H9 (cell line): ENCODE measurements at regions not wholly inside any gene's neighbourhood (a gene's known extent, or its start where the extent isn't known, plus 50 kb on each side); places are given as distances from the start of the nearest gene placed in this dataset.

Experiments used
- DNase-seq: peaks from one replicate; pipeline ENCODE4 v3.0.0-alpha.2; 2017
- H2AFZ ChIP-seq: one replicate; pipeline ENCODE4 v1.6.1; 2013; ENCODE audit warnings: mild to moderate bottlenecking, low read length, control low read depth, moderate library complexity
- H2AK5ac ChIP-seq: 2 replicates; pipeline ENCODE4 v1.6.1; 2013; ENCODE audit warnings: low read length, control low read depth, mixed read lengths; ENCODE audit not compliant: insufficient read length
- H2BK120ac ChIP-seq: one replicate; pipeline ENCODE4 v1.6.1; 2013; ENCODE audit warnings: low read depth, mild to moderate bottlenecking, low read length, control low read depth, inconsistent platforms; ENCODE audit not compliant: poor library complexity, severe bottlenecking
- H2BK12ac ChIP-seq: 2 replicates; pipeline ENCODE4 v1.6.1; 2013; ENCODE audit warnings: low read length, control low read depth, mixed read lengths, low read depth; ENCODE audit not compliant: insufficient read length
- H2BK15ac ChIP-seq: 2 replicates; pipeline ENCODE4 v1.6.1; 2013; ENCODE audit warnings: low read depth, low read length, control low read depth
- H2BK20ac ChIP-seq: one replicate; pipeline ENCODE4 v1.6.1; 2013; ENCODE audit warnings: low read depth, mild to moderate bottlenecking, low read length, control low read depth, inconsistent platforms; ENCODE audit not compliant: poor library complexity, severe bottlenecking
- H2BK5ac ChIP-seq: 2 replicates; pipeline ENCODE4 v1.6.1; 2013; ENCODE audit warnings: low read length, control low read depth, mixed read lengths; ENCODE audit not compliant: insufficient read length
- H3K14ac ChIP-seq: 2 replicates; pipeline ENCODE4 v1.6.1; 2013; ENCODE audit warnings: low read length, control low read depth; ENCODE audit not compliant: insufficient read depth
- H3K18ac ChIP-seq: 2 replicates; pipeline ENCODE4 v1.6.1; 2013; ENCODE audit warnings: low read depth, mild to moderate bottlenecking, mixed read lengths, low read length, control low read depth; ENCODE audit not compliant: insufficient read length
- H3K23ac ChIP-seq: 2 replicates; pipeline ENCODE4 v1.6.1; 2013; ENCODE audit warnings: low read length, control low read depth, mixed read lengths, low read depth; ENCODE audit not compliant: insufficient read length
- H3K23me2 ChIP-seq: 2 replicates; pipeline ENCODE4 v1.6.1; 2013; ENCODE audit warnings: low read depth, mild to moderate bottlenecking, mixed read lengths, low read length, control low read depth; ENCODE audit not compliant: insufficient read length, poor library complexity, severe bottlenecking
- H3K27ac ChIP-seq: 2 replicates; pipeline ENCODE4 v1.5.1; 2013; ENCODE audit warnings: low read length, control low read depth, mixed read lengths, low read depth; ENCODE audit not compliant: insufficient read length
- H3K27me3 ChIP-seq: 2 replicates; pipeline ENCODE4 v1.6.1; 2013; ENCODE audit warnings: low read length, control low read depth, inconsistent platforms; ENCODE audit not compliant: insufficient read depth
- H3K4ac ChIP-seq: 2 replicates; pipeline ENCODE4 v1.6.1; 2013; ENCODE audit warnings: low read depth, mild to moderate bottlenecking, control low read depth, inconsistent platforms, low read length, moderate library complexity
- H3K4me1 ChIP-seq: 2 replicates; pipeline ENCODE4 v1.6.1; 2013; ENCODE audit warnings: low read length, control low read depth, inconsistent platforms; ENCODE audit not compliant: insufficient read depth
- H3K4me2 ChIP-seq: 2 replicates; pipeline ENCODE4 v1.6.1; 2013; ENCODE audit warnings: low read length, control low read depth, mixed read lengths; ENCODE audit not compliant: insufficient read length, insufficient read depth
- H3K56ac ChIP-seq: 2 replicates; pipeline ENCODE4 v1.6.1; 2013; ENCODE audit warnings: low read depth, mild to moderate bottlenecking, mixed read lengths, low read length, control low read depth; ENCODE audit not compliant: insufficient read length
- H3K79me1 ChIP-seq: 2 replicates; pipeline ENCODE4 v1.6.1; 2013; ENCODE audit warnings: low read depth, mild to moderate bottlenecking, moderate library complexity, low read length, control low read depth, inconsistent platforms; ENCODE audit not compliant: insufficient read depth, poor library complexity, severe bottlenecking
- H3K79me2 ChIP-seq: 2 replicates; pipeline ENCODE4 v1.6.1; 2013; ENCODE audit warnings: low read length, control low read depth, inconsistent platforms; ENCODE audit not compliant: insufficient read depth
- H3K9ac ChIP-seq: 2 replicates; pipeline ENCODE4 v1.6.1; 2013; ENCODE audit warnings: low read length, control low read depth, mixed read lengths; ENCODE audit not compliant: insufficient read length; ENCODE audit errors: extremely low read depth
- H3K9me3 ChIP-seq: one replicate; pipeline ENCODE4 v1.6.1; 2013; ENCODE audit warnings: low read depth, low read length, inconsistent platforms; ENCODE audit not compliant: control insufficient read depth
- H3T11ph ChIP-seq: one replicate; pipeline ENCODE4 v1.6.1; 2013; ENCODE audit warnings: mild to moderate bottlenecking, low read length, control low read depth, inconsistent platforms
- H4K20me1 ChIP-seq: one replicate; pipeline ENCODE4 v1.6.1; 2013; ENCODE audit not compliant: control insufficient read depth, insufficient read length, insufficient read depth
- H4K5ac ChIP-seq: 2 replicates; pipeline ENCODE4 v1.6.1; 2013; ENCODE audit warnings: low read depth, mild to moderate bottlenecking, mixed read lengths, low read length, control low read depth; ENCODE audit not compliant: insufficient read length
- H4K8ac ChIP-seq: replicated peaks from 2 replicates; pipeline ENCODE4 v1.6.1; 2013; ENCODE audit warnings: low read length, control low read depth, mixed read lengths, low read depth; ENCODE audit not compliant: insufficient read length
- H4K91ac ChIP-seq: 2 replicates; pipeline ENCODE4 v1.6.1; 2013; ENCODE audit warnings: low read depth, mild to moderate bottlenecking, moderate library complexity, mixed read lengths, low read length, control low read depth; ENCODE audit not compliant: insufficient read length
- H3K27ac Mint-ChIP-seq, 3 experiments: 2 replicates in 2 of 3; 3 replicates in 1 of 3; pipeline ENCODE4 v1.8.0; 2020 to 2021; ENCODE audit warnings: mixed read lengths in 3 of 3, mild to moderate bottlenecking in 1 of 3, moderate library complexity in 1 of 3
- H3K27me3 Mint-ChIP-seq: 2 replicates; pipeline ENCODE4 v1.8.0; 2021; ENCODE audit warnings: low read depth, mild to moderate bottlenecking, moderate library complexity, mixed read lengths
- H3K36me3 Mint-ChIP-seq, 3 experiments: 2 replicates in 2 of 3; 3 replicates in 1 of 3; pipeline ENCODE4 v1.8.0; 2020 to 2021; ENCODE audit warnings: low read depth in 3 of 3, mixed read lengths in 3 of 3; ENCODE audit not compliant: insufficient read depth in 1 of 3
- H3K4me1 Mint-ChIP-seq, 2 experiments: 2 replicates each; pipeline ENCODE4 v1.8.0; 2020; ENCODE audit warnings: mixed read lengths in 2 of 2
- H3K4me3 Mint-ChIP-seq, 2 experiments: 2 replicates in 1 of 2; 3 replicates in 1 of 2; pipeline ENCODE4 v1.8.0; 2020 to 2021; ENCODE audit warnings: mild to moderate bottlenecking in 2 of 2, mixed read lengths in 2 of 2, moderate library complexity in 1 of 2
- H3K9me3 Mint-ChIP-seq, 2 experiments: 2 replicates in 1 of 2; 3 replicates in 1 of 2; pipeline ENCODE4 v1.8.0; 2020; ENCODE audit warnings: mild to moderate bottlenecking in 2 of 2, mixed read lengths in 2 of 2, moderate library complexity in 1 of 2
- CTCF ChIP-seq: fragments of 200-600 bp; sonication (generic); conservative IDR thresholded peaks from 3 replicates; pipeline ENCODE4 v1.8.0; 2021; ENCODE audit warnings: antibody characterized with exemption, mild to moderate bottlenecking
- WGBS: extraction: QIAGEN DNeasy Blood & Tissue Kit; methylation state at CpG from one replicate; pipeline ENCODE4 v1.1.7; 2013; ENCODE audit warnings: missing lambda C conversion rate, low lambda C conversion rate, mixed read lengths; ENCODE audit not compliant: insufficient read length; ENCODE audit errors: extremely low coverage; 5-methylcytosine and 5-hydroxymethylcytosine counted together

GRCh38 chr1:8239306-8240023 is 78.4 kb upstream of the SLC45A1 start:
- Histone ChIP-seq H2AK5ac (no peak overlapping the region), H3K14ac (peak overlapping the region; percentile 56; the same call in 1 of the 2 replicates), H3K79me1 (no peaks in the 10 kb centered on the region), H3K23ac (no peak overlapping the region), H4K20me1 (no peaks in the 10 kb centered on the region), H4K5ac (no peak overlapping the region), H3T11ph (no peak overlapping the region), H2BK15ac (no peak overlapping the region), H3K4me1 (peaks cover 5% of the 10 kb centered on the region; the same call in 1 of the 2 replicates), H3K4ac (no peak overlapping the region), H4K8ac (no peak overlapping the region), H3K23me2 (no peaks in the 10 kb centered on the region), H2BK12ac (no peak overlapping the region), H2AFZ (no peak overlapping the region), H3K56ac (no peak overlapping the region), H4K91ac (no peak overlapping the region), H3K9me3 (no peaks in the 10 kb centered on the region), H3K27ac (no peak overlapping the region), H3K18ac (no peak overlapping the region), H2BK20ac (no peak overlapping the region), H3K79me2 (no peaks in the 10 kb centered on the region), H2BK120ac (no peak overlapping the region), H3K4me2 (no peak overlapping the region), H3K27me3 (no peaks in the 10 kb centered on the region), H3K9ac (no peak overlapping the region), H2BK5ac (no peak overlapping the region)
- peaks cover 22 to 27% of the 10 kb centered on the region in 2 experiments for H3K4me1 Mint-ChIP-seq
- peak overlapping the region in 2 of 3 experiments; percentile 22 to 37; a peak in 4 of 7 replicates for H3K27ac Mint-ChIP-seq
- no peak for TF ChIP-seq CTCF
- peak overlapping the region in 1 of 2 experiments; percentile 11; a peak in 1 of 5 replicates for H3K4me3 Mint-ChIP-seq
- peak; percentile 85 for DNase-seq
- H3K36me3 Mint-ChIP-seq: no peaks in the 10 kb centered on the region
- H3K9me3 Mint-ChIP-seq: no peaks in the 10 kb centered on the region
- WGBS: no CpG with 5 or more reads among the region's 14 CpGs
- no peaks in the 10 kb centered on the region; the same call in 1 of the 2 replicates for H3K27me3 Mint-ChIP-seq
